ENCODE measurements at regions not wholly inside any gene's neighbourhood (a gene's known extent, or its start where the extent isn't known, plus 50 kb on each side); places are given as distances from the start of the nearest gene placed in this dataset.

DNA sequence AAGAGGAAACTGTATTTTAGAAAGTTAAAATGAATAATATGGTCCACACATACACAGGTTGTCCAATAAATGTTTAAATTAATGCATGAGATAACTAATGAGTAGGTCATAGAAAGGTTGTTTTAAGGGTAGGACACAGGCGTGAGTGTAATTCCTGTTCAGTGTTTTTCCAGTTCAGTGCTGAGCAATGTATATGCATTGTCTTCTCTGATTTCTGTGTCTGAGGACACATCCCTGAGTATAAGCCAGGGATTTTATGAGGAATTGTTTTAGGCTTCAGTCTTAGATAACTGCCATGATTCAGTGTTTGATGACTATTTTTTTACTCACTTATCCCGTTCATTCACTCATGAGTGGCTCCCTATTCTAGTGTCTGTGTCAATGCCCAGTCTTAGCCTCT is 298.5 kb upstream of the TBX18 start:
- TF ChIP-seq, protein P1, sequence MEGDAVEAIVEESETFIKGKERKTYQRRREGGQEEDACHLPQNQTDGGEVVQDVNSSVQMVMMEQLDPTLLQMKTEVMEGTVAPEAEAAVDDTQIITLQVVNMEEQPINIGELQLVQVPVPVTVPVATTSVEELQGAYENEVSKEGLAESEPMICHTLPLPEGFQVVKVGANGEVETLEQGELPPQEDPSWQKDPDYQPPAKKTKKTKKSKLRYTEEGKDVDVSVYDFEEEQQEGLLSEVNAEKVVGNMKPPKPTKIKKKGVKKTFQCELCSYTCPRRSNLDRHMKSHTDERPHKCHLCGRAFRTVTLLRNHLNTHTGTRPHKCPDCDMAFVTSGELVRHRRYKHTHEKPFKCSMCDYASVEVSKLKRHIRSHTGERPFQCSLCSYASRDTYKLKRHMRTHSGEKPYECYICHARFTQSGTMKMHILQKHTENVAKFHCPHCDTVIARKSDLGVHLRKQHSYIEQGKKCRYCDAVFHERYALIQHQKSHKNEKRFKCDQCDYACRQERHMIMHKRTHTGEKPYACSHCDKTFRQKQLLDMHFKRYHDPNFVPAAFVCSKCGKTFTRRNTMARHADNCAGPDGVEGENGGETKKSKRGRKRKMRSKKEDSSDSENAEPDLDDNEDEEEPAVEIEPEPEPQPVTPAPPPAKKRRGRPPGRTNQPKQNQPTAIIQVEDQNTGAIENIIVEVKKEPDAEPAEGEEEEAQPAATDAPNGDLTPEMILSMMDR (conservative IDR thresholded peaks at IDR 0.05): no peak
- no peak for TF ChIP-seq ZFX (IDR thresholded peaks at IDR 0.05)

Data from C4-2B (cell line).